IMR-90 (cell line): ENCODE measurements at regions not wholly inside any gene's neighbourhood (a gene's known extent, or its start where the extent isn't known, plus 50 kb on each side); places are given as distances from the start of the nearest gene placed in this dataset.
A peak's percentile ranks its signal among the peaks of the same experiment; 100 is the strongest.

Experiments
- ATAC-seq: fragments of 200-7000 bp; cut with Tn5 transposase; 2 replicates; pipeline ENCODE4 v1.9.1; 2020; ENCODE audit warnings: low read depth, mild to moderate bottlenecking, moderate library complexity
- BruUV-seq: library from RNA; stranded (reverse); fragments of 400-500 nt; replicated peaks from 2 replicates; lab custom pipeline; 2021; lab: Mats Ljungman, UMichigan
- CTCF ChIA-PET: fragments of 300-600 bp; formaldehyde crosslinking; extraction: SDS; loops from one replicate; lab custom pipeline; 2021; ENCODE audit warnings: antibody characterized with exemption; lab: Yijun Ruan, JAX
- POLR2A ChIA-PET: fragments of 300-600 bp; sonication (Branson Sonifier 250); formaldehyde crosslinking; loops from one replicate; lab custom pipeline; 2022; ENCODE audit warnings: antibody characterized with exemption; ENCODE audit not compliant: unreplicated experiment; lab: Charles Lee
- DNase-seq: peaks from one replicate; pipeline ENCODE4 v3.0.0; 2013
- H2AFZ ChIP-seq: replicated peaks from 2 replicates; pipeline ENCODE3; 2013; ENCODE audit warnings: low read length, mild to moderate bottlenecking; ENCODE audit not compliant: poor library complexity
- H2AK5ac ChIP-seq: 2 replicates; pipeline ENCODE4 v1.6.1; 2013; ENCODE audit warnings: low read depth, low read length, inconsistent platforms
- H2AK9ac ChIP-seq: replicated peaks from 2 replicates; pipeline ENCODE3; 2013; ENCODE audit warnings: mild to moderate bottlenecking, low read depth, low read length, moderate library complexity; ENCODE audit not compliant: poor library complexity
- H2BK120ac ChIP-seq: 2 replicates; pipeline ENCODE4 v1.6.1; 2013; ENCODE audit warnings: low read depth, low read length, inconsistent platforms
- H2BK15ac ChIP-seq: 3 replicates; pipeline ENCODE4 v1.6.1; 2013; ENCODE audit warnings: low read depth, low read length, inconsistent platforms
- H2BK20ac ChIP-seq: 2 replicates; pipeline ENCODE4 v1.6.1; 2013; ENCODE audit warnings: low read depth, mild to moderate bottlenecking, inconsistent platforms, low read length, moderate library complexity
- H2BK5ac ChIP-seq: 2 replicates; pipeline ENCODE4 v1.6.1; 2013; ENCODE audit warnings: mild to moderate bottlenecking, low read depth, low read length, inconsistent platforms; ENCODE audit not compliant: poor library complexity, severe bottlenecking
- H3K14ac ChIP-seq: replicated peaks from 2 replicates; pipeline ENCODE4 v1.6.1; 2013; ENCODE audit warnings: low read depth, low read length, inconsistent platforms
- H3K18ac ChIP-seq: 2 replicates; pipeline ENCODE4 v1.6.1; 2013; ENCODE audit warnings: low read depth, low read length, control low read depth
- H3K23ac ChIP-seq: 2 replicates; pipeline ENCODE4 v1.6.1; 2013; ENCODE audit warnings: low read depth, low read length, inconsistent platforms
- H3K27ac ChIP-seq: 2 replicates; pipeline ENCODE4 v1.5.1; 2013; ENCODE audit warnings: mild to moderate bottlenecking, control low read depth, low read length; ENCODE audit not compliant: insufficient read depth
- H3K27me3 ChIP-seq: 2 replicates; pipeline ENCODE4 v1.6.1; 2013; ENCODE audit warnings: low read length; ENCODE audit not compliant: control insufficient read depth, insufficient read depth
- H3K36me3 ChIP-seq: 2 replicates; pipeline ENCODE4 v1.6.1; 2013; ENCODE audit warnings: low read length, mixed read lengths; ENCODE audit not compliant: control insufficient read depth, insufficient read depth
- H3K4ac ChIP-seq: 2 replicates; pipeline ENCODE4 v1.6.1; 2013; ENCODE audit warnings: low read depth, low read length, inconsistent platforms
- H3K4me1 ChIP-seq: 2 replicates; pipeline ENCODE4 v1.6.1; 2013; ENCODE audit warnings: low read length, mixed read lengths; ENCODE audit not compliant: control insufficient read depth, insufficient read depth
- H3K4me2 ChIP-seq: 2 replicates; pipeline ENCODE4 v1.6.1; 2013; ENCODE audit warnings: low read depth, mild to moderate bottlenecking, control low read depth, low read length, moderate library complexity
- H3K4me3 ChIP-seq: 2 replicates; pipeline ENCODE4 v1.5.1; 2013; ENCODE audit warnings: low read depth, mild to moderate bottlenecking, control low read depth, low read length, moderate library complexity; ENCODE audit not compliant: insufficient read depth
- H3K56ac ChIP-seq: 2 replicates; pipeline ENCODE4 v1.6.1; 2013; ENCODE audit warnings: low read length, inconsistent platforms; ENCODE audit not compliant: insufficient read depth; ENCODE audit errors: extremely low read depth
- H3K79me1 ChIP-seq, 2 experiments: 2 replicates each; pipeline ENCODE4 v1.6.1; 2013; ENCODE audit warnings: low read length in 2 of 2, inconsistent platforms in 1 of 2, low read depth in 1 of 2
- H3K9ac ChIP-seq: 2 replicates; pipeline ENCODE4 v1.6.1; 2013; ENCODE audit warnings: low read depth, low read length, control low read depth
- H3K9me1 ChIP-seq: 2 replicates; pipeline ENCODE4 v1.6.1; 2013; ENCODE audit warnings: low read length, inconsistent platforms; ENCODE audit not compliant: insufficient read depth
- H3K9me3 ChIP-seq: 2 replicates; pipeline ENCODE4 v1.6.1; 2013; ENCODE audit warnings: low read length; ENCODE audit not compliant: control insufficient read depth, insufficient read depth
- H4K20me1 ChIP-seq: 2 replicates; pipeline ENCODE4 v1.6.1; 2013; ENCODE audit warnings: low read length, inconsistent platforms; ENCODE audit not compliant: insufficient read depth
- H4K5ac ChIP-seq: 2 replicates; pipeline ENCODE4 v1.6.1; 2013; ENCODE audit warnings: mild to moderate bottlenecking, low read depth, low read length, control low read depth
- H4K8ac ChIP-seq, 2 experiments: 2 replicates each; pipeline ENCODE4 v1.6.1; 2013; ENCODE audit warnings: low read depth in 2 of 2, low read length in 2 of 2, control low read depth in 1 of 2, inconsistent platforms in 1 of 2
- H4K91ac ChIP-seq: 2 replicates; pipeline ENCODE4 v1.6.1; 2013; ENCODE audit warnings: low read depth, low read length, inconsistent platforms; ENCODE audit not compliant: insufficient read depth
- MAFK ChIP-seq: IDR thresholded peaks from 2 replicates; pipeline ENCODE4 v1.6.1; 2012; ENCODE audit warnings: low read depth, low read length, improper control_type of control experiment
- RCOR1 ChIP-seq: IDR thresholded peaks from 2 replicates; pipeline ENCODE4 v1.6.1; 2012; ENCODE audit warnings: mild to moderate bottlenecking, low read length, improper control_type of control experiment; ENCODE audit not compliant: insufficient replicate concordance
- WGBS, 2 experiments: methylation state at CpG; one replicate each; pipeline versions ENCODE4 v1.1.5 to v1.1.7; 2013; ENCODE audit warnings: missing lambda C conversion rate in 2 of 2; ENCODE audit not compliant: insufficient read length in 1 of 2; ENCODE audit errors: extremely low coverage in 2 of 2; 5-methylcytosine and 5-hydroxymethylcytosine counted together
- dilution Hi-C: fragments of 300-500 bp; cut with HindIII; formaldehyde crosslinking; loops from one replicate; pipeline ENCODE4 v1.14.3; 2018; ENCODE audit warnings: low sequenced_read_pairs; ENCODE audit not compliant: unreplicated experiment
- in situ Hi-C: fragments of 300-500 bp; cut with MboI; formaldehyde crosslinking; loops from 3 replicates; pipeline ENCODE4 v1.14.3; 2019; ENCODE audit warnings: low sequenced_read_pairs, inconsistent platforms, mixed read lengths
- intact Hi-C: fragments of 100-400 bp; cut with micrococcal nuclease; formaldehyde crosslinking; loops from 2 replicates; pipeline ENCODE4 v1.10.0; 2022

DNA sequence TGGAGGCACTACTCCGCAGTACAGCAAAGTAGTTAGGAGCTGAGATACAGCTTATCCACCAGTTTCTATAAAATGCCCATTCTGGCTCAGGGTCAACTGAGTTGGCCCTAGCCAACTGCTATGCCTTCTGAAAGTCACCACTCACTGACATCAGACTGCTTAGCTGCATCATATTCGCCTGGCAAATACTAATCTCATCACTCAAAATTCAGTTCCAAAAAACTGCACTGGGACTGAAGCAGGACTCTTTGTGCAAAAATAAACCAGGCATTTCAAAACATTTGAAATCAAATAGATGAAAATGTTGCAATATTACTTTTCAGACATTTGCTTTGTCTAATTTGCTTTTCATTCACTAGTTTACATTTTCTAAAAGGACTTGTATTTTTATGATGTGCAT lies 230.0 kb downstream of the ALDH8A1 start:
- Histone ChIP-seq H4K91ac (peak overlapping the region; percentile 36; the same call in 1 of the 2 replicates), H3K18ac (peak overlapping the region; percentile 62), H3K36me3 (no peaks in the 10 kb centered on the region), H3K14ac (peak overlapping the region; percentile 46; the same call in 1 of the 2 replicates), H3K27ac (peak overlapping the region; percentile 15; the same call in 1 of the 2 replicates), H4K20me1 (no peaks in the 10 kb centered on the region), H3K9me3 (no peaks in the 10 kb centered on the region), H3K56ac (no peak overlapping the region), H3K9ac (no peak overlapping the region), H4K8ac (peak overlapping the region; percentile 10 to 43; a peak in 2 of 4 replicates), H3K27me3 (no peaks in the 10 kb centered on the region), H3K79me1 (no peaks in the 10 kb centered on the region), H3K9me1 (peaks cover 3% of the 10 kb centered on the region; the same call in 1 of the 2 replicates), H2AK9ac (no peak overlapping the region), H3K4me1 (peaks cover 22% of the 10 kb centered on the region), H3K4me3 (no peak overlapping the region), H2BK15ac (0 out of 3 replicates have a peak overlapping the region, but pooled peaks have one; percentile 79), H2AFZ (no peak overlapping the region), H2BK20ac (peak overlapping the region; percentile 30; the same call in 1 of the 2 replicates), H2AK5ac (no peak overlapping the region), H3K23ac (no peak overlapping the region), H2BK120ac (peak overlapping the region; percentile 23), H4K5ac (peak overlapping the region; percentile 18; the same call in 1 of the 2 replicates), H3K4ac (peak overlapping the region; percentile 12; the same call in 1 of the 2 replicates), H3K4me2 (no peak overlapping the region), H2BK5ac (no peak overlapping the region)
- ChIA-PET POLR2A (no interaction called here), CTCF (interaction anchor here (1.4 kb wide), 1 partner anchor 13 kb away, joined by 4 read pairs; no protein-coding TSS in a partner anchor)
- dilution Hi-C loops (no loop called here), in situ Hi-C loops (no loop called here), intact Hi-C loops (no loop called here)
- TF ChIP-seq RCOR1 (no peak), MAFK (no peak)
- ATAC-seq = no peak
- WGBS, 2 experiments = no CpG with 5 or more reads among the region's 2 CpGs
- DNase-seq = no peak
- BruUV-seq = no TSS peak
